HCT116 (cell line): ENCODE measurements at regions not wholly inside any gene's neighbourhood (a gene's known extent, or its start where the extent isn't known, plus 50 kb on each side); places are given as distances from the start of the nearest gene placed in this dataset.
"Not testable (repeated sequence)": the region's sequence is repeated elsewhere in the genome, so short reads cannot be mapped to it uniquely, and the experiment has no call there.

ENCODE experiments used
- CTCF ChIP-seq, 3 experiments: fragments of 200-600 bp in 1 of 3; sonication (generic) in 1 of 3; IDR thresholded peaks in 2 of 3; conservative IDR thresholded peaks in 1 of 3; 2 replicates each; pipeline ENCODE4 v1.5.1; 2012 to 2017; ENCODE audit warnings: low read depth in 2 of 3, low read length in 2 of 3, antibody characterized with exemption in 1 of 3, borderline replicate concordance in 1 of 3, control low read depth in 1 of 3, mild to moderate bottlenecking in 1 of 3, mixed read lengths in 1 of 3, mixed run types in 1 of 3, moderate library complexity in 1 of 3; ENCODE audit not compliant: insufficient read depth in 1 of 3
- EZH2 ChIP-seq: fragments of 200-600 bp; sonication (generic); IDR thresholded peaks from 2 replicates; pipeline ENCODE4 v1.6.1; 2017; ENCODE audit warnings: antibody characterized with exemption, mixed run types
- JUND ChIP-seq: IDR thresholded peaks from 2 replicates; pipeline ENCODE4 v1.6.1; 2012
- POLR2A ChIP-seq: IDR thresholded peaks from 2 replicates; pipeline ENCODE4 v1.7.0; 2011; ENCODE audit warnings: borderline replicate concordance; ENCODE audit not compliant: insufficient read depth, insufficient read length; ENCODE audit errors: extremely low read depth
- RAD21 ChIP-seq: IDR thresholded peaks from 2 replicates; pipeline ENCODE4 v1.6.1; 2012; ENCODE audit warnings: low read depth, mild to moderate bottlenecking
- SP1 ChIP-seq: IDR thresholded peaks from 2 replicates; pipeline ENCODE4 v1.6.1; 2012; ENCODE audit warnings: low read depth

- TF ChIP-seq CTCF (IDR thresholded peaks at IDR 0.05 in 2 of 3, conservative IDR thresholded peaks at IDR 0.05 in 1 of 3; ENCODE audit: borderline replicate concordance in 1 of 3, insufficient read depth in 1 of 3, low read depth in 2 of 3, low read length in 2 of 3); EZH2; SP1; RAD21; POLR2A; JUND: not testable (repeated sequence)
Observed at GRCh38 chr7:148507064-148507573, 83.4 kb upstream of the C7orf33 start.
